ENCODE measurements at regions not wholly inside any gene's neighbourhood (a gene's known extent, or its start where the extent isn't known, plus 50 kb on each side); places are given as distances from the start of the nearest gene placed in this dataset.

DNA sequence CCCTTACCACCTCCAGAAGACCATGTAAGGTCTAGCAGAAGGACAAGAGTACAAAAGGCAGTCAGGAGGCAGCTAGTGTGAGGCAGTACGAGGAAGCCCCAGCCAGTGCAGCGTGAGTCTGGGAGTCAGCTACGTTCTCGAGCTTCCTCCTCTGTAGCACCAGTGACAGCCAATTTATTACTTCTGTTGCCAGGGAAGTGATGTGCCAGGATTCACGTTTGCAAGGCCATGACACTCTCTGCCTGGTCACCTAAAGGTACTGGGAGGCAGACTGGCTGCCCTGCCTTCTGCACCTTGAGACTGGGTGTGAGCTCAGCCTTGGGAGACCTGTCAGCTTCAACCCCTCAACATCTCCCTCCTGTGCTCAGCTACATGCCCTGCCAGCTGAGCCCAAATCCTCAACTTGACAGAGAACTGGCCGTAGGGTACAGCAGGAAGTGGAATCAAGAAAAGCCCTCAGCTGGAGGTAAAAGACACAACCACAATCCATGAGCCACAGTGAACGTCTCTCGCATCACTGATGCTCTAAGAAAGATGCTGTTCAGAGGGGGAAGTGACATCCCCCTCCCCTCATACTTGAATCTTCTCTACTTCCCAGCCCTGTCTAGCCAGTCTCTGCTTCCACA lies 182.5 kb upstream of the RGS6 start:
- Histone ChIP-seq H3K36me3 (ENCODE audit: insufficient read depth, low read length) (no peaks in the 10 kb centered on the region), H2AFZ (ENCODE audit: low read depth, low read length) (no peak overlapping the region), H3K9ac (ENCODE audit: low read length) (no peak overlapping the region)

DNA sequence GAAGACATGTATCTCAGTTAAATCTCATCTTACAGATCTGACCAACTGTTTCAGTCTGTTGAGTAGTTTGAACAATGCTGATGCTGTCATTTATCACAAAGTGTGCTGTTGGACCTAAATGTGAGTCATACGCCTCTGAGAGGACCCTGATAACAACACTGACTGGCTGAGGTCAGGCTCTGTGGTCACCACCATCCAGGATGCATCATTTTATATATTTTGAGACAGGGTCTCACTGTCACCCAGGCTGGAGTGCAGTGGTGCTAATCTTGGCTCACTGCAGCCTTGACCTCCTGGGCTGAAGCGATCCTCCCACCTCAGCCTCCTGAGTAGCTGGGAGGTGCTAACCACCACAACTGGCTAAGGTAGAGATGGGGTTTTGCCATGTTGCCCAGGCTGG lies 181.0 kb upstream of the RGS6 start:
- Histone ChIP-seq H3F3A (ENCODE audit: insufficient read depth, low read length, poor library complexity, severe bottlenecking) (no peaks in the 10 kb centered on the region), H3K9ac (ENCODE audit: low read length) (no peak overlapping the region), H3K27me3 (ENCODE audit: insufficient read depth, low read depth, low read length) (no peaks in the 10 kb centered on the region), H3K9me3 (ENCODE audit: low read length) (peaks cover 4% of the 10 kb centered on the region), H3K36me3 (ENCODE audit: insufficient read depth, low read length) (no peaks in the 10 kb centered on the region), H2AFZ (ENCODE audit: low read depth, low read length) (no peak overlapping the region), H3K27ac (ENCODE audit: low read length) (no peak overlapping the region), H3K9me2 (ENCODE audit: insufficient read depth, low read length) (no peaks in the 10 kb centered on the region), H3K4me2 (ENCODE audit: low read length) (no peak overlapping the region), H4K20me1 (ENCODE audit: insufficient read depth) (no peaks in the 10 kb centered on the region), H3K79me2 (replicated peaks; ENCODE audit: insufficient read depth, low read length) (no peaks in the 10 kb centered on the region), H3K4me3 (ENCODE audit: low read length) (no peak overlapping the region)
- TF ChIP-seq SMC3 (conservative IDR thresholded peaks at IDR 0.05; ENCODE audit: poor library complexity) (no peak), EZH2 (IDR thresholded peaks at IDR 0.05; ENCODE audit: borderline replicate concordance, insufficient read depth, low read length, poor library complexity, severe bottlenecking) (no peak), TAF1 (IDR thresholded peaks at IDR 0.05; ENCODE audit: low read depth) (no peak), RAD21 (conservative IDR thresholded peaks at IDR 0.05) (no peak), POLR2AphosphoS5 (IDR thresholded peaks at IDR 0.05) (no peak), EP300 (conservative IDR thresholded peaks at IDR 0.05; ENCODE audit: poor library complexity, severe bottlenecking) (no peak), MXI1 (conservative IDR thresholded peaks at IDR 0.05; ENCODE audit: poor library complexity, severe bottlenecking) (no peak)
- TF ChIP-seq, protein P1, sequence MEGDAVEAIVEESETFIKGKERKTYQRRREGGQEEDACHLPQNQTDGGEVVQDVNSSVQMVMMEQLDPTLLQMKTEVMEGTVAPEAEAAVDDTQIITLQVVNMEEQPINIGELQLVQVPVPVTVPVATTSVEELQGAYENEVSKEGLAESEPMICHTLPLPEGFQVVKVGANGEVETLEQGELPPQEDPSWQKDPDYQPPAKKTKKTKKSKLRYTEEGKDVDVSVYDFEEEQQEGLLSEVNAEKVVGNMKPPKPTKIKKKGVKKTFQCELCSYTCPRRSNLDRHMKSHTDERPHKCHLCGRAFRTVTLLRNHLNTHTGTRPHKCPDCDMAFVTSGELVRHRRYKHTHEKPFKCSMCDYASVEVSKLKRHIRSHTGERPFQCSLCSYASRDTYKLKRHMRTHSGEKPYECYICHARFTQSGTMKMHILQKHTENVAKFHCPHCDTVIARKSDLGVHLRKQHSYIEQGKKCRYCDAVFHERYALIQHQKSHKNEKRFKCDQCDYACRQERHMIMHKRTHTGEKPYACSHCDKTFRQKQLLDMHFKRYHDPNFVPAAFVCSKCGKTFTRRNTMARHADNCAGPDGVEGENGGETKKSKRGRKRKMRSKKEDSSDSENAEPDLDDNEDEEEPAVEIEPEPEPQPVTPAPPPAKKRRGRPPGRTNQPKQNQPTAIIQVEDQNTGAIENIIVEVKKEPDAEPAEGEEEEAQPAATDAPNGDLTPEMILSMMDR (IDR thresholded peaks at IDR 0.05; ENCODE audit: poor library complexity, severe bottlenecking) = no peak
- TF ChIP-seq, protein P2, sequence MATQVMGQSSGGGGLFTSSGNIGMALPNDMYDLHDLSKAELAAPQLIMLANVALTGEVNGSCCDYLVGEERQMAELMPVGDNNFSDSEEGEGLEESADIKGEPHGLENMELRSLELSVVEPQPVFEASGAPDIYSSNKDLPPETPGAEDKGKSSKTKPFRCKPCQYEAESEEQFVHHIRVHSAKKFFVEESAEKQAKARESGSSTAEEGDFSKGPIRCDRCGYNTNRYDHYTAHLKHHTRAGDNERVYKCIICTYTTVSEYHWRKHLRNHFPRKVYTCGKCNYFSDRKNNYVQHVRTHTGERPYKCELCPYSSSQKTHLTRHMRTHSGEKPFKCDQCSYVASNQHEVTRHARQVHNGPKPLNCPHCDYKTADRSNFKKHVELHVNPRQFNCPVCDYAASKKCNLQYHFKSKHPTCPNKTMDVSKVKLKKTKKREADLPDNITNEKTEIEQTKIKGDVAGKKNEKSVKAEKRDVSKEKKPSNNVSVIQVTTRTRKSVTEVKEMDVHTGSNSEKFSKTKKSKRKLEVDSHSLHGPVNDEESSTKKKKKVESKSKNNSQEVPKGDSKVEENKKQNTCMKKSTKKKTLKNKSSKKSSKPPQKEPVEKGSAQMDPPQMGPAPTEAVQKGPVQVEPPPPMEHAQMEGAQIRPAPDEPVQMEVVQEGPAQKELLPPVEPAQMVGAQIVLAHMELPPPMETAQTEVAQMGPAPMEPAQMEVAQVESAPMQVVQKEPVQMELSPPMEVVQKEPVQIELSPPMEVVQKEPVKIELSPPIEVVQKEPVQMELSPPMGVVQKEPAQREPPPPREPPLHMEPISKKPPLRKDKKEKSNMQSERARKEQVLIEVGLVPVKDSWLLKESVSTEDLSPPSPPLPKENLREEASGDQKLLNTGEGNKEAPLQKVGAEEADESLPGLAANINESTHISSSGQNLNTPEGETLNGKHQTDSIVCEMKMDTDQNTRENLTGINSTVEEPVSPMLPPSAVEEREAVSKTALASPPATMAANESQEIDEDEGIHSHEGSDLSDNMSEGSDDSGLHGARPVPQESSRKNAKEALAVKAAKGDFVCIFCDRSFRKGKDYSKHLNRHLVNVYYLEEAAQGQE (IDR thresholded peaks at IDR 0.05; ENCODE audit: borderline replicate concordance) = no peak

More for the DNA sequence above, 182.5 kb upstream of the RGS6 start:
- Histone ChIP-seq H3K9me3 (ENCODE audit: low read length) (peaks cover 4% of the 10 kb centered on the region), H3K4me2 (ENCODE audit: low read length) (no peak overlapping the region), H4K20me1 (ENCODE audit: insufficient read depth) (no peaks in the 10 kb centered on the region), H3K4me3 (ENCODE audit: low read length) (no peak overlapping the region), H3F3A (ENCODE audit: insufficient read depth, low read length, poor library complexity, severe bottlenecking) (no peaks in the 10 kb centered on the region), H3K9me2 (ENCODE audit: insufficient read depth, low read length) (no peaks in the 10 kb centered on the region), H3K27me3 (ENCODE audit: insufficient read depth, low read depth, low read length) (no peaks in the 10 kb centered on the region), H3K79me2 (replicated peaks; ENCODE audit: insufficient read depth, low read length) (no peaks in the 10 kb centered on the region), H3K27ac (ENCODE audit: low read length) (no peak overlapping the region)
- no peak for TF ChIP-seq EZH2 (IDR thresholded peaks at IDR 0.05; ENCODE audit: borderline replicate concordance, insufficient read depth, low read length, poor library complexity, severe bottlenecking)
